GM18511 (cell line): ENCODE measurements at regions not wholly inside any gene's neighbourhood (a gene's known extent, or its start where the extent isn't known, plus 50 kb on each side); places are given as distances from the start of the nearest gene placed in this dataset.

Experiments
- ATAC-seq: cut with Tn5 transposase; IDR thresholded peaks from one replicate; pipeline ENCODE4 v1.9.1; 2021; ENCODE audit warnings: mild to moderate bottlenecking, moderate library complexity; ENCODE audit not compliant: unreplicated experiment

DNA sequence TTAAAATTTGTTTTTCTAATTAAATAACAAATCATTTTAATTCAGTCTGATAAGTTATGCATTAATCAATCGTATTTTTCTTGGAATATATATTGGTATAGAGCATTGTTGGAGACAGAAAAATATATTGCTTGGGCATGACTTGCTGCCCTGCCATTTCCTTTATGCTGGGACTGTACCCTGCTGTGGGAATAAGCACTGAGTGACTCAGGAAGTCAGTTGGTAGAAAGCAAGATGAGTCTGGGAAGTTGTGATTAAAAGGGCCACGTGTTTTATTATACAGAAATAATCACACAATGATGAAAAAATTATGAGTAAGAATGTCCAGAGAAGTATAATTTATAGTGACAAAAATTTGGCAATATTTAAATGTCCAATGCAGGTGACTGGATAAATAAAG, 139.5 kb downstream of the KIF18A start:
- ATAC-seq, result no peak

DNA sequence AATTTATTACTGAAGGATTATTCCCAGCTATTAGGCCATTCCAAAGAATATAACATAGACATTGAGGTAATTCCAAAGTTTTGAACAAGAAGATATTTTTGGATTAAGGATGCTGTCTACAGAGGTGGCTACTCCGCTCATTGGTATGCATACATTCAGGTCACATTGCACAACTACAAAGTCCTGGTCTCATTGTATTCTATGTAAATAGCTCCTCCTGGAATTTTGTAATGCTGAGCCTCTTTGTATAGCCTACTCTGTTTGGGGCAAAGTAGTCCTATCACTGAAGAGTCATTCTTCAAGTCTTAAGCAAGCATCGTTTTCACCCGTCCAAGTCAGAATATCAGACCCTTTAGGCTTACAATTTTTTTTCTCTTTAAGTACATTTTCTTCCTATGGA, 142.4 kb downstream of the KIF18A start:
- ATAC-seq, result no peak

DNA sequence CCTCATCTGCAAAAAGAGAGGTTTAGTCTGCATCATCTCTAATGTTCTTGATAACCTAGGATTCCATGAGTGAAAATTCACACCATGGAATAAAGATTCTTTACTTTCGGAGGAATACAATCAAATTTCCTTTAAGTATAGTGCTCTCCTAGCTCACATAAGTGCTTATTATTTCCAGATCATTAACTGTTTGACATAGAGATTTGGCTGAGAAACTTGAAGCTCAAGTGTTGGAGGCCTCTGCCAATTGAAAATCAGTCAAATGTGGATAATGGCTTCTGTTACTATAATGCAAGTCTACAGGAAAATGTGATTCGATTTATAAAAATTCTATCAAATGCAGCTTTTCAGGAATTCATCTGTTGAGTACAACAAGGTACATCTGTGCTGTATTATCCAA, 144.6 kb downstream of the KIF18A start:
- no peak for ATAC-seq

DNA sequence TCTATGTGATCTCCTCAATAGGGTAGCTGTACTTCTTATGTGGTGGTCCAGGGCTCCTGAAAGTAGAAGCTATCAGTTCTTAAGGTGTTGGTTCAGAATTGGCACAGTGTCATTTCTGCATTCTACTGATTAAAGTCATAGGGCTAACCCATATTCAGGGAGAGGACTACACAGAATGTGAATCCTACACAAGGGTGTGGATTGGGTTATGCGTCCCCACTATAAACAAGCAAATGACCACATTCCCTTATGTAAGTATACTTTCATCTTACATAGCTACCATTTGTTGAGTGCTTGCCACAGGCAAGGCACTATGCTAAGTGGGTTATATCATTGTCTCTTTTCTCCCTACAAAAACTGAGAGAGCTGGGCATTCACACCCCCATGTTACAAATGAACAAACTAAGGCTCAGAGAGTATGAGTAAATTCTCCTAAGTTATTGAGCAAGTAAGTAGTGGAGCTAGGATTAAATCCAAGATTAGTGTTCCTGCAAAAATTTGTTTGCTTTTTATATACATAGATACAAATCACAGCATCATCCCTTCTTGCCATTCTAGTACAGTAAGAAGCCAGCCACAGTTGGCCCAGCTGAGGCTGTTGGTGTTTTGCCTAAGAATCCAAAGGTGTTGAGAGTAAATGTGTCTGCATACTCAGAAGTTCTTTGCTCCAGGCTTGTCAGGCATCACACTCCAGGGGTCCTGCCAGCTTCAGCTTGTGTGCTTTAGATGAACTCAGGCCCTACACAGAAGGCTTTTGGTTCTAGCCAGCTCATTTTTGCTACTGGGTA, 157.8 kb downstream of the KIF18A start:
- ATAC-seq, result no peak

DNA sequence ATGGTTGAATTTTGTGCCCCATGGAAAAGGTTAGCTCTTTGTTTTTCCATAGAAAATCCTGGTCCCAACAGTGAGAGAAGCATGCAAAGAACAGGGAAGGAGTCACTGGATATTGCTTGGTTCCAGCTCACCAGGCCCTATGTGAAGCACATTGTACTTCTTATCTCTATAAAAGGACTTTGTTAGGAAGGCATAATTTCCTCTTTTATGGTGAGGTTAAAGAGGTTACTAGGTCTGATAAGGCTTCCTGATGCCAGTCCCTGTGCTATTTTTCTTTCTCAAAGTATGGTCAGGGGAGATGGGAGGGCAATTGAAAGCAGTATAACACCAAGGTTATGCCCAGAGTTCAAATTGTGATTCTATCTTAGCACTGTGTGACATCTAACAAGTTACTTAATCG, 162.6 kb downstream of the KIF18A start:
- ATAC-seq, result no peak

DNA sequence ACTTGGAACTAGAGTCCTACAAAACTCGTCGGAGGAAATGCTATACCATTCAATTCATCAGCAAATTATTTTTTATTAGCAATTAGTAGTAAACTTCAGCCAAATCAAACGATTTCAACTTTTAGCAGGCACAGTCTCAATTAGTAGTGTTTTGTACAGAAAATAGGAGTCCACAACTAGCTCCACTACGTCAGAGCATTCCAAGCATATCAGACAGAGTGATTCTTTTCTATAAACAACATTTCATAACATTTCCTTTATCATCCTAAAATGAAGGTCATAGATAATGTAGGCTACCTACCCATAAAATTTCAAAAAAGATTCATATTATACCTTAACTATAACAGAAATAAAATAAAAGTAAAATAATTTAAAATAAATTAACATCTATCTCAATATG, 169.9 kb downstream of the KIF18A start:
- ATAC-seq, result no peak

DNA sequence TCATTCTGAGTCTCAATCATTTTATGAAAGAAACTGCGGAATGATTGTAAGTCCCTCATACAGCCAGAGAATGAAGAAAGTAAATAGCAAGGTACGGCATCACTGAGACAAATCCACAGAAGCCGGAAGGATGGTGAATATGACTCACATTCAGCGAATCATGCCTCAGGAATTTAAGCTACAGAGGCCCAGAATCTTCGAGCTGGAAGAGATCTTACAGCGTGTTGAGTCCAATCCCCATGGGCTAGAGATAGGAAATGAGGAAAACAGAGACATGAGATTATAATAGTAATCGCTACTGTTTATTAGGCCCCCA, 173.2 kb downstream of the KIF18A start:
- ATAC-seq, result no peak

DNA sequence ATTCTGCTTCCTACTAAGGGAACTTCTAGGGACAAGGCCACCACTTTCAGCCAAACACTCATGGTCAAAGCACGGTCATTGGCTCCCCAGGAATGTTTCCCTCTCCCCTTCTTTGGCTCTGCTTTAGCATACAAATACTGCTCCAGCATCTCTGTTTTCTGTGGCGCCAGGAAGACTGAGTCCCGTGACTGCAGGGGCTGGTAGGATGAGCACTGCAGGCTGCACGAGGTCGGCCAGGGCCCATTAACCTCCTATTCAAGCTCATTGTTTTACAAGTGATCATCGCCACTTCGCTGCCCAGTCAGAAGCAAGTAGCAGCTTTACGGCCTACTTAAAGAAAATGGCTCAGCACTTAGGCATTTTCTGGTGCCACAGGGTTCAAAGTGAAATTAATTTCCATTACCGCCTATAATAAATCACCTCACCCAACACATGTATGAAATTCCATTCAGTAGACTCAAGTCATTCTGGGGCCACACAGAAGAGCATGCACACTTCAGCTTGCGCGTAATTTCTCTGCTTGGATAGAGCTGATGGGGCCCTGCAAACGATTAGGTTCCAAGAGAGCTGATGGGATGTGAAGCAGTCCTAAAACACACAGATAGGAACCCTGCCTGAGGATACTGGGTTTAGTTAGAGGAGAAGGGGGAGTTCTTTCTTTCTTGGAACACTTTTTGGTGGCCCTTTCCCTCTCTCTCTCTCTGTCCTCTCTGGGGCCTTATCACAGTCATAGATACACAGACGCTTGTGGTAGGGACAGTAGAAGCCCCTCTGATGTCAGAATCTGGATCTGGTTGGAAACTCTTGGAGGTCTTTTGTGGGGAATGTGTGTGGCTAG, 173.7 kb downstream of the KIF18A start:
- ATAC-seq, result no peak

DNA sequence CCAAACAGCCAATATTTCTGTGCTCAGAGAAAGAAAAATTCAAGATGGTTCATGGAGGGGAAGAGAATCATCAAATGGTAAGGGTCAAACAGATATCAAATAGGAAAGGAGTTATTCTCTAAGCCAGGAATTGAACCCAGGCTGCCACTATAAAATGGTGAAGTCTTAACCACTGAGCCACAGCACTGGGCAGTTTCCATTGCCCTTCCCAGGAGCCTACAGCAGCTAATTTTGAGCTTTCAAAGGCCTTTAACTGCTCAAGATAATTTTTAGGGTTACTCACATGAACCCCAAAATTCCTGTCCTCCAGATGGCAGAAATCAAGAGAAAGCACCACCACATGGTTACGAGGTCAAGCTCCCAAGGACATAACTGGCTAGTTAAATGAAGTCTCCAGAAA, 176.2 kb downstream of the KIF18A start:
- ATAC-seq, result no peak

DNA sequence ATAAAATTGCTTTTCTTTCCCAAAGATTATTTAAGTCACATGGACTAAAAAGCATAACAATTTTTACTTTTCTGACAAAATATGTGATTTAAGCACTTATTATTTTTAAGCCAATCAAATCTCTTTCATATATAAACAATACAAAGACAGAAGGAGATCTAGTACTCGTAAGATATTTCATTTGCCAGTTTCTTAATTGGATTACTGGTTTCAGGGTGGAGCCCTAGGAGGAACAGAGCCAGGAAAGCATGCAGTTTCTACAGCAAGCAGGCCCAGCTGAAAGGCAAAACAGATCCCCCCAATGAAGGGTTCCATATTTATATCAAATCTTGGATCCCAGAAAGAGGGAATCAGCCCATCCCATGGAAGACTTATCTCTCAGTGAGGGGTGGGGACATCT, 177.0 kb downstream of the KIF18A start:
- ATAC-seq, result no peak

DNA sequence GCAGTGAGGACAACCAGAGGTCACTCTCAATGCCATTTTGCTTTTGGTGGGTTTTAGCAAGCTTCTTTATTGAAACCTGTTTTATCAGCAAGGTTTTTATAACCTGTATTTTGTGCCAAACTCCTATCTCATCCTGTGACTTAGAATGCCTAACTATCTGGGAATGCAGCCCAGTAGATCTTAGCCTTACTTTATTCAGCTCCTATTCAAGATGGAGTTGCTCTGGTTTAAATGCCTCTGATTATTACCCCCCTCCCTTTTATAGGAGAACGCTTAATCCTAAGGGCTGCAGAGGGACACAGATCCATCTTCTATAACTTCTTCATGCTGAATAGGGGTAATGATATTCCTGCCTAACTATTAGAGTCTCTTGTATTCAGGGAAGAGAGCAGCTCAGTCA, 179.1 kb downstream of the KIF18A start:
- ATAC-seq, result no peak

DNA sequence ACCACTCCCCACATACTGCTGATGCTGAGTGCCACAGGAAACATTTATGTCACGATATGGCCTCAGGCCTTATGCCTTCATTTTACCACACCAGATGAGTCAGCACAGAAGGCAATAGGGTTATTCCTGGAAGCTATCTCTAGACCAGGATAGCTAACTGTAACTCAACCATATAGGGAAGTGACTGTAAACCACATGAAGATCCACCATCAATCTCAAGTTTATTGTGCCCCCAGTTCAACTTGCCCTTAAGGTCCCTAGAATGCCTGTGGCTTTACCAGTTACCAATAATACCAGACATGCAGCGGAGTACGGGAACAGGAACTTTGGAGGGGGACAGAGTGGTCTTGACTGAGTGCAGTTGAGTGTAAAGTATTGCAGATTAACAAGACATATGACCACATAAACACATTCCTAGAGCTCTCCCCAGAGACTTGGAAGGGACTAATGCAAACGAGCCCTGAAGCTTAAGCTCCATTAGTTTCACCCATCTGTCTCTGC, 180.9 kb downstream of the KIF18A start:
- no peak for ATAC-seq

DNA sequence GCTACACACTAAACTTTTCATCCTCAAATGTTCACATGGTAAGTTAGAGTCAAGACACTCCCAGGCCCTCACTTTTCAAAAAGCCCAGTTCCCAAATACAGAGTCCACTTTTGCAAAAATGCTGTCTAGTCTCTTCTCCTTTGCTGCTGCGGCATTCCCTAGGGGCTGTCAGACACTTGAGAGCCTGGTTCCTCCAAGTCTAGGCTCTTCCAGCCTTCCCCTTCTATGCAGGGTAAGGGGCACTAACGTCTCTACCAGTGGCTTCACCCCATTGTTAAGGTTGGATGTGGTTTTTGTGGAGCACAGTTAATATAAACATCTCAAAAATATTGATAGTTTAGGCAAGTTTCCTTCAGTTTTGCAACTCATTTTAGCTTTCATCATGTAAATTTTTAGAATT, 181.5 kb downstream of the KIF18A start:
- ATAC-seq, result no peak

DNA sequence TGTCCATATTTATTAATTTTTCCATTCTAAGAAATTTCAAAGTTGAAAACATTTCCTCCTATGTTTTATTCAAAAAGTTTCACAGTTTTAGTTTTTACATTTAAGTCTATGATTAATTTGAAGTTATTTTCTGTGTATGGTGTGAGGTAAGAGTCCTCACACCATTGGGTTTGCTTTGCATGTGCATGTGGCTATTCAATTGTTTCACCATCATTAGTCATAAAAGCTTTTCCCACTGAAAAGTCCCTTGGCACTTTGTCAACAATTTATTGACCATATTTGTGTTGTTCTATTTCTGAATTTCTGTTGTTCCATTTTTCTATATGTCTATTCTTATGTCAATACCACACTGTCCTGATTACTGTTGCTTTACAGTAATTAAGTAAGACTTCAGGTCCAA, 186.5 kb downstream of the KIF18A start:
- ATAC-seq, result no peak

DNA sequence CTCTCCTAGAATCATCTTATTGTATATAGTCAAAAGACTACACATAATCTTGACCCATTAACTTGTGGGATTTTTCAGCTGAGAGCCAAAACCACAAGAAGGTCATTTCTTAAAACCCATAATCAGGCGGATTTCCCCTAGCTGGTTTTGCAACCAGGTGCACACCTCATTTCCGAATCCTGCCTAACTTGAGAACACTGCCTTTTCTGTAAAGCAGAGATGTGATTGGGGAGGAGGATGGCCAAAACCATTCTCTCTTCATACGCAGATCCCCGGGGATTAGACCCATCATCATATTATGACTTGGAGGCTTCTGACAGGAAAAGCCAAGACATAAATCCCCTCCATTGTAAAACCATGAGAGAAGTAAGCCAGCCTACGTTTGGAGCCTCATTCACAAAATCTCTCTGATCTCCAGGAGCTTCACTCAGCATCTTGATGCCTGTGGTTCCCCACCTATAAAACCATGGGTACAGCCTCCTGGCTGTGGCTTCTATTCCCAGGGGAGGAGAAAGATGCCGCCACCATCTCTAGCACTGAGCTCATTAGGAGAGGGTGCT, 191.3 kb downstream of the KIF18A start:
- ATAC-seq, result peak; percentile 87

DNA sequence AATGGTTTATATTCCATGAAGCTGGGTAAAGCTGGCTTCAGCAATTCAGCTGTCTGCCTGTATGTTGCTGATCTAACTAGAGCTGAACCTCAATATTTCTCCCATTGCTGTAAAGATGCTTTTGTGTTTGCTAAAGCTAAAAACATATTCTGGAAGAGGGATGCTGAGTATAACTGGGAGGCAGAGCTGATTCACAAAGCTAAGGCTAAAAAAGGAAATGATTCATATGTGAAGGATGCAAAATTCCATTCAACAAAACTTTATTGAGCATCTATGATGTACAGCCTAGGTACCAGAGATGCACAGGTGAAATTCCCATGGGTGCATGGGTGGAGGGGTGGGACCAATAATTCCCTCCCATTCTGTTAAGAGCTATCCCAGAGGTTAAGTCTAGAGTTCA, 193.9 kb downstream of the KIF18A start:
- ATAC-seq, result no peak

DNA sequence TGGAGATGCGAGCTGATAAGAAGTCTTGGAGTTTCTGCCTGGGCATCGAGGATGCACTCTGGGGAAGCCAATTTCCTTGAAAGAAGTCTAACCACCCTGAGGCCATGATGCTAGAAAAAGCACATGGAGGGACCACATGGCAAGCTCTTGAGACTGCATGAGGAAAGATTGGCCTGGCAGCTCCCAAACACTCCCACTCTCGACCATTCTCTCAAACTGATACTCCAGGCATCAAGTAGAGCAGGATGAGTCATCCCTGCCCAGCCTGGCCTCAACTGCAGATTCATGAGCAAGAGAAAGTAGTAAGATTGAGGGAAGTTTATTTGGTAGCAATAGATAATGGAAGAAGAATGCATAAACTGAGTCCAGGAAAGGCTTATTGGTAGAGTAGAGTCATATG, 194.3 kb downstream of the KIF18A start:
- no peak for ATAC-seq

DNA sequence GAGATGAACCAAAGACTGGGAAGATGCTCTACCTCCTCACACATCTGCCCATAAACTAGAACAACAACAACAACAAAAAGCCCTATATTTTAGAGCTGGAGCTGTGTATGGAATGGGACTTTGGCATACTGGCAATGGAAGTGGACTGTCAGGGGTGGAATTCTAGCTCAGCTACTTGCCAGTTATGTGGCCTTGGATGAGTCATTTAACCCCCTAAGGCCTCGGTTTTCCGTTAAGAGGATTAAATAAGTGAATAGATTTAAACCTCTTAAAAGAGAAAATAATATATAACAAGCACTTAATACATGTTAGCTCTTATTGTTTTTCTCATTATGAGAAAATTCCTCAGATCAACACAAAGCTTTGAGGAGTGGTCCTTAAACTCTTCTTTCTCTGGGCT, 195.0 kb downstream of the KIF18A start:
- no peak for ATAC-seq

DNA sequence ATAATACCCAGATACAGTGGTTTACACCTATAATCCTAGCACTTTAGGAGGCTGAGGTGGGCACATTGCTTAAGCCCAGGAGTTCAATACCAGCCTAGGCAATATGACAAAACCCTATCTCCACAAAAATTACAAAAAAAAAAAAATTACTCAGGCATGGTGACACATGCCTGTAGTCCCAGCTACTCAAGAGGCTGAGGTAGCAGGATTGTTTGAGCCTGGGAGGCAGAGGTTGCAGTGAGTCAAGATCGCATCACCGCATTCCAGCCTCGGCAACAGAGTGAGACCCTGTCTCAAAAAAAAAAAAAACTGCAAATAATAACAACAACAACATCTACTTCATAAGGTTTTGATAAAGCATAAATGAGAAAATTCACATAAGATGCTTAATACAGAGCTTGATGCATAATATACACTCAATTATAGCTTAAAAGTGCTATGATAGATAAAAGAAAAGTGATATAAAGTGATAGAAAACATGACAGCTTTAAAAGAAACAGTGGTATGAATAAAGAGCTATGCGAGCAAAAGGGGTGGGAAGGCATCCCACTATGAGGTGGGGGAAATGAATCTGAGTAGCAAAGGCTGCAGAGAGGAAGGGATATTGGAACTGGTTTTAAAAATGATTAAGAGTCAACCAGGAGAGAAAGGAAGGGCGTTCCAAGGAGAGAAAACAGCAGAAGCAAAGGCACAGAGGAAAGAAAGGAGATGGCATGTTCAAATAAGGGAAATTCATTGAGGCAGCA, 197.6 kb downstream of the KIF18A start:
- ATAC-seq, result no peak

DNA sequence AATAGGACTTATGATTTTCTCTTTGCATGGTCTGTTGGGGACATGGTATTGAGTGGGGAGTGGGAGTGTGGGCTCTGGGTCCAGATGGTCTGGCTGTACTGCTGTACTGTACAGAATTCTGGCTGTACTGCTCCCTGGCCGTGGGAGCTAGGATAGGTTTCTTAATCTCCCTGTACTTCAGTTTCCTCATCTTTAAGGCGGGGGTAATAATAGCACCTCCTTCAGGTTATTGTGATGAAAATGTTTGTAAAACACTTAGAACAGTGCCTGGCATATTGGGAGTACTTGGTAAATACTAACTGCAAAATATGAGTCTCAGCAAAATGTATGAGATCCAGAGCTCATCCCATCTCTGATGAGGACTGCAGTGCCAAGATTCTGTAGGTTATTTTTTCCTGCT, 198.6 kb downstream of the KIF18A start:
- ATAC-seq, result no peak

DNA sequence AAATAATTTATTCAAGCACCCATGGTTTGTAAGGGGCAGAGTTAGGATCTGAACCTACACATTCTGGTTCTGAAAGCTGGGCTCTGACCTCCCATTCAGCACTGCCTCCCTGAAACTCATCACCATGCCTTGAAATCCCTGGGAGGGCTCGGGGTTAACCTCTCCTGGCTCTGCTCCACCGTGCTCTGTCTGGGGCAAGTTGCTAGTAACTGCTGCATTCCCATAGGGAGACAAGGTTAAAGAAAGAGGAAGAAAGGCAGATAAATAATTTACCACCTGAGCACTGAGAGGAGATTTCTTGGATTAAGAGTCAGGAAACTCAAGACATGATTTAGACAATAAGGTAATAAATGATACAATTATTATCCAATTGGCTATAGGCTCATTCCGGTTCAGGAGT, 199.3 kb downstream of the KIF18A start:
- ATAC-seq, result no peak
